Stimulated activated CD4-positive, alpha-beta T cell treated with anti-CD3 and anti-CD28 coated beads, Interleukin-4, amount 100 ng/mL, for 4 hours (primary cell): ENCODE measurements at regions not wholly inside any gene's neighbourhood (a gene's known extent, or its start where the extent isn't known, plus 50 kb on each side); places are given as distances from the start of the nearest gene placed in this dataset.
"Not testable (repeated sequence)": the region's sequence is repeated elsewhere in the genome, so short reads cannot be mapped to it uniquely, and the experiment has no call there.

Experiments used
- DNase-seq, 2 experiments: peaks; one replicate each; pipeline ENCODE4 v3.0.0-alpha.2; 2020

GRCh38 chr20:48489656-48490055 lies 338.1 kb downstream of the PREX1 start:
- DNase-seq = no peak

GRCh38 chr20:48489046-48489463 lies 338.7 kb downstream of the PREX1 start:
- no peak for DNase-seq

- DNase-seq = not testable (repeated sequence)
These were observed 339.3 kb downstream of the PREX1 start for GRCh38 chr20:48488334-48489034.

- DNase-seq = no peak
These were observed 341.7 kb downstream of the PREX1 start for GRCh38 chr20:48486065-48486464.

- DNase-seq = not testable (repeated sequence)
These were observed 342.6 kb downstream of the PREX1 start for GRCh38 chr20:48485153-48485552.

GRCh38 chr20:48483334-48484066 lies 344.3 kb downstream of the PREX1 start:
- no peak for DNase-seq

GRCh38 chr20:48482790-48483189 lies 345.0 kb downstream of the PREX1 start:
- DNase-seq = no peak

GRCh38 chr20:48480216-48480772 lies 347.5 kb downstream of the PREX1 start:
- DNase-seq = no peak

GRCh38 chr20:48478806-48479585 lies 348.8 kb downstream of the PREX1 start:
- DNase-seq = no peak

GRCh38 chr20:48478370-48478769 lies 349.4 kb downstream of the PREX1 start:
- DNase-seq = no peak

GRCh38 chr20:48476854-48477253 lies 350.9 kb downstream of the PREX1 start:
- no peak for DNase-seq

- no peak for DNase-seq
These were observed 353.8 kb downstream of the PREX1 start for GRCh38 chr20:48474022-48474421.

- DNase-seq = no peak
These were observed 355.9 kb downstream of the PREX1 start for GRCh38 chr20:48471759-48472408.

GRCh38 chr20:48471176-48471575 lies 356.6 kb downstream of the PREX1 start:
- no peak for DNase-seq

GRCh38 chr20:48470141-48470540 lies 357.7 kb downstream of the PREX1 start:
- DNase-seq = no peak

- no peak for DNase-seq
These were observed 358.8 kb downstream of the PREX1 start for GRCh38 chr20:48469026-48469425.

GRCh38 chr20:48468571-48468970 lies 359.2 kb downstream of the PREX1 start:
- no peak for DNase-seq

- DNase-seq = no peak
These were observed 360.2 kb downstream of the PREX1 start for GRCh38 chr20:48467622-48468021.

- no peak for DNase-seq
These were observed 362.5 kb downstream of the PREX1 start for GRCh38 chr20:48465271-48465670.

- DNase-seq = no peak
These were observed 363.9 kb downstream of the PREX1 start for GRCh38 chr20:48463916-48464315.

GRCh38 chr20:48463096-48463720 lies 364.6 kb downstream of the PREX1 start:
- no peak for DNase-seq

- DNase-seq = no peak
These were observed 366.1 kb downstream of the PREX1 start for GRCh38 chr20:48461735-48462119.
